ENCODE measurements at regions not wholly inside any gene's neighbourhood (a gene's known extent, or its start where the extent isn't known, plus 50 kb on each side); places are given as distances from the start of the nearest gene placed in this dataset.

DNA sequence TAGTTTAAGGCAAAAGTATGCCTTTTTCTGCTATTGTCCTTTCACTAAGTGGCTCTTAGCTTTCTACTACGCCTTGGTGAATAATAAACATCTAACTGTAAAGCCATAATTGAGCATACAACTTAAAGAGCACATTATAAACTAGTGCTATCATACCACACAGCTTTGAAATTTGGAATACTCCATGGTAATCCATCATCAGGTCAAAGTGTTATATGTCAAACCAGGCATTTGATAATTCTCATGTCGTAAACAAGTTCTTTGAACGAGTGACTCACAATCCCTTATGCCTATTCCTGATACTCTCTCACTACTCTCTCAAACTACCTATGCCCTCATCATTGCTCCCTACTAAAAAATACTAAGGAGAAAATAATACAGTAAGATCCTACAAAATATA, 60.3 kb upstream of the FMN2 start:
- Histone ChIP-seq H3K9me3 (ENCODE audit: insufficient read depth, low read length) (no peaks in the 10 kb centered on the region), H3K27me3 (ENCODE audit: low read depth, low read length) (no peaks in the 10 kb centered on the region; the same call in 1 of the 2 replicates), H3K36me3 (replicated peaks; ENCODE audit: low read depth, low read length) (no peaks in the 10 kb centered on the region), H3K9ac (ENCODE audit: low read length) (no peak overlapping the region), H3K4me2 (ENCODE audit: low read length) (no peak overlapping the region), H3K4me3 (ENCODE audit: low read length) (no peak overlapping the region), H4K20me1 (ENCODE audit: insufficient read depth, low read length) (no peaks in the 10 kb centered on the region), H3K4me1 (ENCODE audit: low read length) (no peaks in the 10 kb centered on the region; the same call in 1 of the 2 replicates), H3K79me2 (ENCODE audit: low read length) (no peaks in the 10 kb centered on the region), H2AFZ (ENCODE audit: low read depth, low read length) (no peak overlapping the region), H3K27ac (ENCODE audit: low read length) (no peak overlapping the region)
- TF ChIP-seq, protein P1, sequence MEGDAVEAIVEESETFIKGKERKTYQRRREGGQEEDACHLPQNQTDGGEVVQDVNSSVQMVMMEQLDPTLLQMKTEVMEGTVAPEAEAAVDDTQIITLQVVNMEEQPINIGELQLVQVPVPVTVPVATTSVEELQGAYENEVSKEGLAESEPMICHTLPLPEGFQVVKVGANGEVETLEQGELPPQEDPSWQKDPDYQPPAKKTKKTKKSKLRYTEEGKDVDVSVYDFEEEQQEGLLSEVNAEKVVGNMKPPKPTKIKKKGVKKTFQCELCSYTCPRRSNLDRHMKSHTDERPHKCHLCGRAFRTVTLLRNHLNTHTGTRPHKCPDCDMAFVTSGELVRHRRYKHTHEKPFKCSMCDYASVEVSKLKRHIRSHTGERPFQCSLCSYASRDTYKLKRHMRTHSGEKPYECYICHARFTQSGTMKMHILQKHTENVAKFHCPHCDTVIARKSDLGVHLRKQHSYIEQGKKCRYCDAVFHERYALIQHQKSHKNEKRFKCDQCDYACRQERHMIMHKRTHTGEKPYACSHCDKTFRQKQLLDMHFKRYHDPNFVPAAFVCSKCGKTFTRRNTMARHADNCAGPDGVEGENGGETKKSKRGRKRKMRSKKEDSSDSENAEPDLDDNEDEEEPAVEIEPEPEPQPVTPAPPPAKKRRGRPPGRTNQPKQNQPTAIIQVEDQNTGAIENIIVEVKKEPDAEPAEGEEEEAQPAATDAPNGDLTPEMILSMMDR (IDR thresholded peaks at IDR 0.05; ENCODE audit: low read depth, low read length) = no peak
- TF ChIP-seq EZH2phosphoT487 (IDR thresholded peaks at IDR 0.05; ENCODE audit: low read depth) = no peak

- no peak overlapping the region for H3K9ac ChIP-seq (ENCODE audit: low read length)
Observed at GRCh38 chr1:240033406-240033805, 58.3 kb upstream of the FMN2 start.

GRCh38 chr1:240036526-240036925, 55.2 kb upstream of the FMN2 start:
- Histone ChIP-seq H3K4me1 (ENCODE audit: low read length) (peaks cover 2% of the 10 kb centered on the region; the same call in 1 of the 2 replicates), H3K27me3 (ENCODE audit: low read depth, low read length) (no peaks in the 10 kb centered on the region; the same call in 1 of the 2 replicates), H3K9ac (ENCODE audit: low read length) (no peak overlapping the region), H2AFZ (ENCODE audit: low read depth, low read length) (no peak overlapping the region), H4K20me1 (ENCODE audit: insufficient read depth, low read length) (no peaks in the 10 kb centered on the region), H3K36me3 (replicated peaks; ENCODE audit: low read depth, low read length) (no peaks in the 10 kb centered on the region), H3K4me2 (ENCODE audit: low read length) (no peak overlapping the region), H3K4me3 (ENCODE audit: low read length) (no peak overlapping the region), H3K9me3 (ENCODE audit: insufficient read depth, low read length) (no peaks in the 10 kb centered on the region), H3K79me2 (ENCODE audit: low read length) (no peaks in the 10 kb centered on the region), H3K27ac (ENCODE audit: low read length) (no peak overlapping the region)
- TF ChIP-seq, protein P1 (IDR thresholded peaks at IDR 0.05; ENCODE audit: low read depth, low read length) = no peak
- no peak for TF ChIP-seq EZH2phosphoT487 (IDR thresholded peaks at IDR 0.05; ENCODE audit: low read depth)

More at GRCh38 chr1:240033406-240033805, 58.3 kb upstream of the FMN2 start:
- Histone ChIP-seq H3K79me2 (ENCODE audit: low read length) (no peaks in the 10 kb centered on the region), H3K4me1 (ENCODE audit: low read length) (no peaks in the 10 kb centered on the region), H2AFZ (ENCODE audit: low read depth, low read length) (no peak overlapping the region), H3K4me3 (ENCODE audit: low read length) (no peak overlapping the region), H3K36me3 (replicated peaks; ENCODE audit: low read depth, low read length) (no peaks in the 10 kb centered on the region), H3K27ac (ENCODE audit: low read length) (no peak overlapping the region), H3K4me2 (ENCODE audit: low read length) (no peak overlapping the region), H3K9me3 (ENCODE audit: insufficient read depth, low read length) (no peaks in the 10 kb centered on the region), H4K20me1 (ENCODE audit: insufficient read depth, low read length) (no peaks in the 10 kb centered on the region), H3K27me3 (ENCODE audit: low read depth, low read length) (no peaks in the 10 kb centered on the region; the same call in 1 of the 2 replicates)
- TF ChIP-seq, protein P1 (IDR thresholded peaks at IDR 0.05; ENCODE audit: low read depth, low read length) = no peak
- no peak for TF ChIP-seq EZH2phosphoT487 (IDR thresholded peaks at IDR 0.05; ENCODE audit: low read depth)
